ES-I3 (cell line): ENCODE measurements at regions not wholly inside any gene's neighbourhood (a gene's known extent, or its start where the extent isn't known, plus 50 kb on each side); places are given as distances from the start of the nearest gene placed in this dataset.
"Not testable (repeated sequence)": the region's sequence is repeated elsewhere in the genome, so short reads cannot be mapped to it uniquely, and the experiment has no call there.

Experiments used
- H3K36me3 ChIP-seq: 2 replicates; pipeline ENCODE4 v1.6.1; 2013; ENCODE audit warnings: mild to moderate bottlenecking, low read length, control low read depth, moderate library complexity; ENCODE audit not compliant: insufficient read depth
- H3K4me1 ChIP-seq: 2 replicates; pipeline ENCODE4 v1.6.1; 2013; ENCODE audit warnings: mild to moderate bottlenecking, control low read depth, low read length; ENCODE audit not compliant: insufficient read depth
- H3K9ac ChIP-seq: 2 replicates; pipeline ENCODE4 v1.6.1; 2013; ENCODE audit warnings: low read depth, mild to moderate bottlenecking, low read length, moderate library complexity
- H3K9me3 ChIP-seq: 2 replicates; pipeline ENCODE4 v1.6.1; 2013; ENCODE audit warnings: mild to moderate bottlenecking, low read length, moderate library complexity; ENCODE audit not compliant: control insufficient read depth, insufficient read depth

DNA sequence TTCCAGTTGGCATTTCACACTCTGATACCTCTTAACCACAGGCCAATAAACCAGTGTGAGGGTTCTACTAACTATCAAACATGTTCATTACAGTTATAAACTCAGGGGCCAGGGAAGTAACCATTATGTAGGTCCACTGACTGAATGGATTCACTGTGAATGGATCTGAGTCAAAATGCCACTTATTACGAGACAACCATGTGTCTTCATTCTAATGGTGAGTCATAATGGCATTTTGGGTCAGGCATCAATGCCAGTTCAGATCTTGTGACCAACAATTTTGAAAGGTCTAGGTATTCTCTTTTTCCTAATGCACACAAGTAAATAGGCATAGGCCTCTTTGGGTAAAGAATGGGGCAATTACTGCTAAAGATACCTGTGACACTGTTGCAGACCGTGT is 112.2 kb upstream of the HEY2 start:
- Histone ChIP-seq H3K4me1 (0 out of 2 replicates have a peak, but pooled peaks cover 3% of the 10 kb centered on the region), H3K9me3 (no peaks in the 10 kb centered on the region), H3K36me3 (no peaks in the 10 kb centered on the region), H3K9ac (no peak overlapping the region)

DNA sequence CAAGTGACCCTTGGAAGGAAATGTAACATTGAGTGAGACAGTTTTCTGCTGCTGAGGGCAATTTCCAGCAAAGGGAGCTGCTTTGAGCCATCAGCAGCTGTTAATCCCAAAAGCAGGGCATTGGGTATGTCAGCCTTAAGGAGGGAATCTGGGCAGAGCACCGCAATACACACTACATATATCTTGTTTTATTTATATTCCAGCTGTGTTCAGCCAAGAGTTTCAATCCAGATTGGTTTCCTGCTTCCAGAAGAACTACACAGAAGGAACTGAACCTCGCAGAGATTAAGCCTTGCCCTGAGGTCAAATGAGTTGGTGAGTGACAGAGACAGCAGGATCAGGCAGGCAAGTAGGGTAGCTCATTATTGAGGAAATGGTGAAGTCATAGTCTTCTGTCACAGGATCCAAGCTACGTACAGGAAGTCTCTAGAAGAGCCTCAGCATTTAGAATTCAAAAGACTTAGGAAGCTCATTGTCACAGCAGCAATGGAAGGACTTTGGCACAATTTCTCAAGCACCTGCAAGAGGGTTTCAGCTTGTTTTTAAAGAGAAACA is 109.9 kb upstream of the HEY2 start:
- Histone ChIP-seq H3K9me3 (no peaks in the 10 kb centered on the region), H3K9ac (no peak overlapping the region), H3K4me1 (0 out of 2 replicates have a peak, but pooled peaks cover 3% of the 10 kb centered on the region), H3K36me3 (no peaks in the 10 kb centered on the region)

DNA sequence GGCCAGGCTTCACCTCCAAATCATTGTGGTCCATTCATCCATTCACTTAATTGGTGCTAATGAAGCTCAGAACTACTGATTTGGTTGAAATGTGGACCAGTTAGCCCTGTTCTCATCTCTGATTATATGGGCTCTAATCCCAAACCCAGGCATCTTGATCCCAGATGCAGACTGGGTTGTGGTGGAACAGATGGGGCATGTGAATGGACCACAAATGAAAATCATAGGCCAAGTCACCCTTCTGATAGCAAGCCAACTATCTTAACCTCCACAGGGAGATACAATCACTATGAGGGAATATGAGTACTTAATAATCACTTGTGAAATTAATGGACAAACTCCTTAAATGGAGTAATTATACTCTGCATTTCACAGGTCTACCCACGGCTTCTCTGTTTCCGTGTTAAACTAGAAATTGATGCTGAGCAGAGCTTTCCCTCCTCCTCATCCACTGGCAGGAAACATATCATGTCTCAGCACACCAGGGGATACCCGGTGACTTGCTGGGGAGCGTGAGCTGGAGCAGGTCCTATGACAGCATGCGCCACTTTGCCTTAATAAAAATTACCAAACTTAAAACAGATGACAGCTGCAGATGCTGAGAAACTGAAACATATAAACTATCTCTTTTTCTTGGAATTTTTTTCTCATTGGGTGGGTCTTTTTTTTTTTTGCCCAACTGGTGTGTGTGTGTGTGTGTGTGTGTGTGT is 108.8 kb upstream of the HEY2 start:
- H3K36me3 ChIP-seq, result no peaks in the 10 kb centered on the region
- no peaks in the 10 kb centered on the region for H3K9me3 ChIP-seq
- H3K9ac ChIP-seq, result no peak overlapping the region
- 0 out of 2 replicates have a peak, but pooled peaks cover 3% of the 10 kb centered on the region for H3K4me1 ChIP-seq

DNA sequence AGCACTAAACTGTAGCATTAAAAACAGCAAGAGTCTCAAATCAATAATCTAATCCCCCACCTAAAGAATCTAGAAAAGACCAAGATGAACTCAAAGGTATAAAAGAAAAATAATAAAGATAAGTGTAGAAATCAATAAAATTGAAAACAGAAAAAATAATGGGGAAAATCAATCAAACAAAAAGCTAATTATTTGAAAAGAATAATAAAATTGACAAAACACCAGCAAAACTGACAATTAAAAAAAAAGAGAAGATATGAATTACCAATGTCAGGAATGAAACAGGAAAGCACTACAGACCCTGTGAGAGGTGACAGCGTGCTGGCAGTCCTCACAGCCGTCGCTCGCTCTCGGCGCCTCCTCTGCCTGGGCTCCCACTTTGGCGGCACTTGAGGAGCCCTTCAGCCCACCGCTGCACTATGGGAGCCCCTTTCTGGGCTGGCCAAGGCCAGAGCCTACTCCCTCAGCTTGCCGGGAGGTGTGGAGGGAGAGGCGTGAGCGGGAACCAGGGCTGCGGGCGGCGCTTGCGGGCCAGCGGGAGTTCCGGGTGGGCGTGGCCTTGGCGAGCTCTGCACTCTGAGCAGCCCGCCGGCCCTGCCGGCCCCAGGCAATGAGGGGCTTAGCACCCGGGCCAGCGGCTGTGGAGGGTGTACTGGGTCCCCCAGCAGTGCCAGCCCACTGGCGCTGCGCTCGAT is 105.3 kb upstream of the HEY2 start:
- not testable (repeated sequence) for H3K9me3 ChIP-seq, H3K4me1 ChIP-seq, H3K9ac ChIP-seq, H3K36me3 ChIP-seq

- Histone ChIP-seq H3K9ac (no peak overlapping the region), H3K9me3 (no peaks in the 10 kb centered on the region), H3K4me1 (no peaks in the 10 kb centered on the region; the same call in 1 of the 2 replicates), H3K36me3 (no peaks in the 10 kb centered on the region)
Observed at GRCh38 chr6:125647391-125647790, 102.0 kb upstream of the HEY2 start.

- H3K9ac ChIP-seq, H3K9me3 ChIP-seq, H3K36me3 ChIP-seq: not testable (repeated sequence)
- H3K4me1 ChIP-seq, result peaks cover 10% of the 10 kb centered on the region
Observed at GRCh38 chr6:125653752-125654151, 95.7 kb upstream of the HEY2 start.

GRCh38 chr6:125655511-125655910 is 93.9 kb upstream of the HEY2 start:
- Histone ChIP-seq H3K9ac (no peak overlapping the region), H3K9me3 (no peaks in the 10 kb centered on the region), H3K36me3 (no peaks in the 10 kb centered on the region), H3K4me1 (peaks cover 15% of the 10 kb centered on the region)

DNA sequence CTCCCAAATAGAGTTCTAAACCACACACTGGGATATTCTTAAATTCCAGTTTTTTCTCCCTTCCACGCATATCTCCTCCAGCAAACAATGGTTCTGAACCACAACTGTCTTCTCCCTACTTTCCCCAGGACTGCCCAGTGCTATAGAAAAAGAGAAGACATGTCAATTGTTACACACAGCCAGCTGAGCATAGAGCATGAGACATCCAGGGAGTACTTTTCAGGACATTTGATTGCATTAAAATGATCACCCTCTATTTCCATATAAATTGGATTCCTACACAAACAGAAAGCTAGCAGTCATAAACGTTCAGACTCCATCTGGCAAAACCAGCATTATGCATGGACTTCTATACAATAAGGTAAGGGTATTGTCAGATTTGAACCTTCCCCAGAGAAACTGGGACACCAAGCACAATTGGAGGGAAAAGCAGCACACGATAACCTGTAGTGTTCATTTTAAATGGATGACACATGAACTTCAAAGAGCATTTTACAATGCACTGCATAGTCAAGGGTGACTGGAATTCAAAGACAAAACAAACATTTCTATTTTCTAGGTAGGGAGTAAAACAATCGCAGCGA is 93.1 kb upstream of the HEY2 start:
- no peaks in the 10 kb centered on the region for H3K36me3 ChIP-seq
- H3K9me3 ChIP-seq, result no peaks in the 10 kb centered on the region

DNA sequence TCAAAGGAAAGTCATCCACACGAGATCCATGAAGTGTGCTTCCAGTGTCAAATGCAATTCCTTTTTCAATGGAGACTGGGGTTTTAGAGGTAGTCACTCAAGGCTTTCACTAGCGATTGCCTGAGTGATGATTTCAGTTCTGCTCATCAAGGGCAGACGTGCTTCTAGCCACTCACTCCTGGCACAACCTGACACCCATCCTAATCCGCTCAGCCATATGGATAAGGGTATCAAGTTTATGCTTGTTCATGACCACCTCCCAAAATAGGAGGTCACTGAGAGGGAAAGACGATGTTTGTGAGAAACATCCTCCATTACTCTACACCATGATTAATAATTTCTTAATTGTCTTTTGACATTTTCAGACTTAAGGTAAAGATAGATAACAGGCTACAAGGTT is 91.3 kb upstream of the HEY2 start:
- H3K4me1 ChIP-seq, result peaks cover 15% of the 10 kb centered on the region
- no peaks in the 10 kb centered on the region for H3K36me3 ChIP-seq
- H3K9me3 ChIP-seq, result no peaks in the 10 kb centered on the region
- H3K9ac ChIP-seq, result no peak overlapping the region

More for the DNA sequence above, 93.1 kb upstream of the HEY2 start:
- Histone ChIP-seq H3K4me1 (peaks cover 15% of the 10 kb centered on the region), H3K9ac (no peak overlapping the region)

GRCh38 chr6:125658759-125659431 is 90.5 kb upstream of the HEY2 start:
- no peaks in the 10 kb centered on the region for H3K9me3 ChIP-seq
- H3K4me1 ChIP-seq, result peaks cover 15% of the 10 kb centered on the region
- H3K36me3 ChIP-seq, result no peaks in the 10 kb centered on the region
- H3K9ac ChIP-seq, result no peak overlapping the region

- no peaks in the 10 kb centered on the region for H3K9me3 ChIP-seq
- no peaks in the 10 kb centered on the region for H3K36me3 ChIP-seq
- H3K9ac ChIP-seq, result no peak overlapping the region
- H3K4me1 ChIP-seq, result peaks cover 15% of the 10 kb centered on the region
Observed at GRCh38 chr6:125659887-125660286, 89.5 kb upstream of the HEY2 start.

DNA sequence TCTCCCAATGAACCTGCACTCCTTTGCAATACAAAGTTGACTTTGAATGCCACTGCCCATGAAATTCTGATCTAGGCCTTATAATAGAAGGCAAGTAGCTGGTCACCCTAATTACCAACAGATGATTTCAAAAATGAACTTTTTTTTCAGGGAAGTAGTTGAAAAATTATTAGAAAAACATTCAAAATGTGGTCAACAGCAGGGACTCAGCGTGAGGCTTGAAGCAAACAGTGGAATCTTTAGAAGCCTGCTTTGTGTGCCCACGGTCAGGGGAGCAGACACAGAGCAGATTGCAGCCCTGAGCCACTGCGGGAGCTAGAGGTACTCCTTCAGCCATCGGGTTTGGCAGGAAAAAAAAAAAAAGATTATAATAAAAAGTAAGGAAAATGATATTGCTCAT is 87.1 kb upstream of the HEY2 start:
- H3K9ac ChIP-seq, result no peak overlapping the region
- H3K36me3 ChIP-seq, result no peaks in the 10 kb centered on the region
- peaks cover 6% of the 10 kb centered on the region for H3K4me1 ChIP-seq
- no peaks in the 10 kb centered on the region for H3K9me3 ChIP-seq

DNA sequence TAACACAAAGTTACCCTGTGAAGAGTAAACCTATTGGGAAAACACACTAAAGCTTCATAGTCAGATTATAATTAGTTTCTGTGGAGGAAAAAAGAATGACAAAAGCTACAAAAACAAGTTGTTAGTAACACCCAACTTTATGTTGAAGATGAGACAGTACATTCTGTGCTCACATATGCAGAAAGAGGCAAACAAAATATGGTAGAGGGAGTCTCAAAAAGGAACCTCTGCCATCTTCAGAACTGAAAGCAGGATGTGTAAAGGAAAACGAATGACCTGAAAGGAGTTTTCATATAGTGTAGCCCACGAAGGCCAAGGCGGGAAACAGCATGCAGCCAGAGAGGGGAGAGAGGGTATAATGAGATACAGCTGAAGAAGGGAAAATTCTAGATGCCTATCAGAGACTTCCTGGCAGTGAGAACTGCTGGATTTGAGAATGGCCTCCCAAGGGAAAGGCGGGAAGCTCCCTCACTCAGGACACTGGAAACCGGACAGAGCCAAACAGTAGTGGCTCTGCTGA is 84.1 kb upstream of the HEY2 start:
- H3K9me3 ChIP-seq, result no peaks in the 10 kb centered on the region
- H3K4me1 ChIP-seq, result peaks cover 4% of the 10 kb centered on the region; the same call in 1 of the 2 replicates
- no peak overlapping the region for H3K9ac ChIP-seq
- no peaks in the 10 kb centered on the region for H3K36me3 ChIP-seq

DNA sequence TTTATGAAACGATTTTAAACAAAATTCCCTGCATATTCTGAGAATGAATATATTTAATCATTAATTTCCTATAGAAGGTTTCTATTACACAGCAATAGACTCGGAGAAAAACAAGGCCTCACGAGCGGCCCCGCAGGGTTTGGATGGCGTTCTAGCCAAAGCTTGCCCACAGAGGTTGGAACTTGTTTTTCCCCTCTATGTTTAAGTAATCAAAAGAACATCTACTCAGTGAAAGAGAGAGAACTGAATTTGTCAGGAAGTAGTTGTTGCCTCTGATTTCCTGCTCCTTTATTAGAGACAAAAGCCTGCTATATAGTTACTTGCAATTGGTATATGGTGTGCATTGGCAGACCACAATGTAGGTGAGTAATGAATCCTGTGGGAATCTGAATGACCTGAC is 82.1 kb upstream of the HEY2 start:
- peaks cover 14% of the 10 kb centered on the region; the same call in 1 of the 2 replicates for H3K4me1 ChIP-seq
- no peaks in the 10 kb centered on the region for H3K36me3 ChIP-seq
- H3K9me3 ChIP-seq, result no peaks in the 10 kb centered on the region
- H3K9ac ChIP-seq, result no peak overlapping the region
